GM12874 (cell line): ENCODE measurements at regions not wholly inside any gene's neighbourhood (a gene's known extent, or its start where the extent isn't known, plus 50 kb on each side); places are given as distances from the start of the nearest gene placed in this dataset.

ENCODE experiments used
- TF ChIP-seq, protein P1 (sequence below): IDR thresholded peaks from 2 replicates; pipeline ENCODE4 v1.5.1; 2011; ENCODE audit warnings: low read depth, mild to moderate bottlenecking, control low read depth, low read length, moderate library complexity; ENCODE audit not compliant: insufficient read depth

DNA sequence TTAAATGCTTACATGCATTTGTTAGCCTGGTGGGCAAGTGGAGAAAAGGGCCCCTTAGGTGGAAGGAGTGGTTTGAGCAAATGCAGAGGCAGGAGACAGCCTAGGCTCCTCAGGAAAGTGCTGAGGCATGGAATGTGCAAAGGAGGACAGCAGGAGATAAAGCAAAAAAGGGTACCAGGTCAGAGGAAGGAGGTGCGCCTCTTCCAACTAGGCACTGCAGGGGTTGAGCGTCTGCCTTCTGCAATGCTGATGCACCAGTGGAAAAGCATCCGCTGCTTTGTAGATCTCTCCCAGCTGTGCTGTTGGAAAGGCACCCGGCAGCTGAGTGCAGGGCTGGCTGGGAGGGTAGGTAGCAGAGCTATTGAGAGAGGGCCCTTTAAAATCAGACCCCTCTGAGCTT lies 287.0 kb upstream of the XYLT1 start:
- TF ChIP-seq, protein P1, sequence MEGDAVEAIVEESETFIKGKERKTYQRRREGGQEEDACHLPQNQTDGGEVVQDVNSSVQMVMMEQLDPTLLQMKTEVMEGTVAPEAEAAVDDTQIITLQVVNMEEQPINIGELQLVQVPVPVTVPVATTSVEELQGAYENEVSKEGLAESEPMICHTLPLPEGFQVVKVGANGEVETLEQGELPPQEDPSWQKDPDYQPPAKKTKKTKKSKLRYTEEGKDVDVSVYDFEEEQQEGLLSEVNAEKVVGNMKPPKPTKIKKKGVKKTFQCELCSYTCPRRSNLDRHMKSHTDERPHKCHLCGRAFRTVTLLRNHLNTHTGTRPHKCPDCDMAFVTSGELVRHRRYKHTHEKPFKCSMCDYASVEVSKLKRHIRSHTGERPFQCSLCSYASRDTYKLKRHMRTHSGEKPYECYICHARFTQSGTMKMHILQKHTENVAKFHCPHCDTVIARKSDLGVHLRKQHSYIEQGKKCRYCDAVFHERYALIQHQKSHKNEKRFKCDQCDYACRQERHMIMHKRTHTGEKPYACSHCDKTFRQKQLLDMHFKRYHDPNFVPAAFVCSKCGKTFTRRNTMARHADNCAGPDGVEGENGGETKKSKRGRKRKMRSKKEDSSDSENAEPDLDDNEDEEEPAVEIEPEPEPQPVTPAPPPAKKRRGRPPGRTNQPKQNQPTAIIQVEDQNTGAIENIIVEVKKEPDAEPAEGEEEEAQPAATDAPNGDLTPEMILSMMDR: no peak

DNA sequence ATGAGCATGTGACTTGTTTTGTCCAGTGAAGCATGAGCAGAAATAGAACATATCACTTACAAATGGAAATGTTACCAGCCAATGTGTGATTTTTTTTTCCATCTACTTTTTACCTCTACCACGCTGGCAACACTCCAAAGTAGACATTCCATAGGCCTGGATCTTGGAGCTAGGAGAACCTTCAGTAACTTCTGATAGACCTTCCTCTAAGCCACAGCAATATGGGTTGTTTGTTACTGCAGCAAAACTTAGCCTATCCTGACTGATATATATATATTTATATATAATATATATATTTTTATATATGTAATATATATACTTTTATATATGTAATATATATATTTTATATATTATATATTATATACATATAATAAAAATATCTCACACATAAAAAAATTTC lies 284.4 kb upstream of the XYLT1 start:
- TF ChIP-seq, protein P1: no peak

DNA sequence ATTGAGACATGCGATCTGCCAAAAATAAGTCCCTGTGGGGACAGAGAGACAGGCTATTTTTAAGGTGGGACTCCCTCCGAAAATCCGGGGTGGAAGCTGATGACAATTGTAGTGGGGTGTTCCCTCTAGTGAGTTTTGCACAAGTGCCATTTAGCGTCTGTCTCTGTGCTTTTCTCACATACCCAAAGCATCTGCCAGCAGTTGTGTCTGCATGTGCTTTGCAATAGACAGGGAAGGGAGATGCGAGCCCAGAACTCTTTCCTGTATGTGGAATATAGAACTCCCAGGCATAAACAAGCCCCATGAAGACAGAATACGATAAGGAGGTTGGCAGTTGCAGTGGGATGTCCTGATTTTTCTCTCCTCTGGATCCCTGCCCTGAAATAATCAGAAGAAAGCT lies 282.7 kb upstream of the XYLT1 start:
- TF ChIP-seq, protein P1: no peak

DNA sequence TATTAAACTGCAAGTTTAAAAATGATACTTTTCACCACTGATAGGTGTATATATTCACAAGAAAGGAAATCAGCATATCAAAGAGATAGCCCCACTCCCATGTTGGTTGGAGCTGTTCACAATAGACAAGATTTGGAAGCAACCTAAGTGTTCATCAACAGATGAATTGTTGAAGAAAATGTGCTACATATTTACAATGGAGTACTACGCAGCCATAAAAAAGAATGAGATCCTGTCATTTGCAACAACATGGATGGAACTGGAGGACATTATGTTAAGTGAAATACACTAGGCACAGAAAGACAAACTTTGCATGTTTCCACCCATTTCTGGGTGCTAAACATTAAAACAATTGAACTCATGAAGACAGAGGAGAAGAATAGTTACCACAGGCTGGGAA lies 278.9 kb upstream of the XYLT1 start:
- TF ChIP-seq, protein P1: no peak

DNA sequence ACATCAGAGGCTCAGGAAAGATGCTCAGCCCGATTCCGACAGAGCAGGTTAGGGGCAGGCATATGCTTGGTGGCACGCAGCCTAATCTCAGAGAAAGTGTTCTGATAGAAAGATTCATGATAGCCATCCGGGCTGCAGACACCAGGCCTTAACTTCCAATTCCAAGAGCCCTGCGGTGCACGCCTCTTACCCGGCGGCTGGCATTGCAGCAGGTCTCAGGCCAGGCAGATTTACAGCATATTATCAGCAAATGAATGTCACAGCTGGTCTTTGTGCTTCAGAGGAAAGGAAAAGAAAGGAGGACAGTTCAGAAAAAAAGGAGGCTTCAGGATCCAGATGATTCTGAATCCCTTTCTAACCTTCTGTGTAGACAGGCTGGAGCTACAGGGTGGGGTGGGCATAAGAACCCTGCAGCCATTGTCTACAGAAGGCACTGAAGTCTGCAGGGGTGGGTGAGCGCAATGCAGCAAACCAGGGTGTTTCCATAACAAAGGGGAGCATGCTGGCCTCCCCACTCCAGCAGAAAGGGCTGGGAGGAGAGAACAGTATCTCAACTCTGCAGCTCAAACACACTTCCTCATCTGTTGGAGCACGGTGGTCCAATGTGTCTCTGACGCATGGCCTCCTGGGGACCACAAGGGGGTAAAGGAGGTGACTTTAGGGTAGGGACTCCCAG lies 277.4 kb upstream of the XYLT1 start:
- TF ChIP-seq, protein P1: no peak

DNA sequence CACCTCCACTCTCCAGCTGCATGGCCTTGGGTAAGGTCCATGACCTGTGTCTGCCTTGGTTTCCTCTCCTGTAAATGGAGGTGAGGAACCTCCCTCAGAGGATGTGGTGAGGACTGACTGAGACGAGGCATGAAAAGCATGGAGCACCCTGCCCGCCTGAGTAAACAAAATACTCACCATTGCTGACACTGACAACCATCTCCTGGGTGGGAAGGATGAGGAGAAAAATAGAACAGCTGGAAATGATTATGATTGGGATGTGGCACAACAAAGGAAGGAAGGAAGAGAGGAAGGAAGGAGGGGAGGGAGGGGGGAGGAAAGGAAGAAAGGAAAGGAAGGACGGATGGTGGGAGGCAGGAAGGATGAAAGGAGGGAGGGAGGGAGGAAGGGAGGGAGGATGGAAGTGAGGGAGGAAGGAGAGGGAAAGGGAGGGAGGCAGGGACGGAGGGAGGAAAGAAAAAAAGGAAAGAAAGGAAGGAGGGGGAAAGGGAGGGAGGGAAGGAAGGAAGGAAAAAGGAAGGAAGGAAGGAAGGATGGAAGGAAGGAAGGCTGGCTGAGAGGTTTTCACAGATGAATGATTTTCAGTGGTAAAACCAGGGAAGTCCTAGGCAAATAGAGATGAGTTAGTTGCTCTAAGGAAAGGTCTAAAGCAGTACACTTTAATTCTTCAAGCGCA lies 276.5 kb upstream of the XYLT1 start:
- TF ChIP-seq, protein P1: no peak

DNA sequence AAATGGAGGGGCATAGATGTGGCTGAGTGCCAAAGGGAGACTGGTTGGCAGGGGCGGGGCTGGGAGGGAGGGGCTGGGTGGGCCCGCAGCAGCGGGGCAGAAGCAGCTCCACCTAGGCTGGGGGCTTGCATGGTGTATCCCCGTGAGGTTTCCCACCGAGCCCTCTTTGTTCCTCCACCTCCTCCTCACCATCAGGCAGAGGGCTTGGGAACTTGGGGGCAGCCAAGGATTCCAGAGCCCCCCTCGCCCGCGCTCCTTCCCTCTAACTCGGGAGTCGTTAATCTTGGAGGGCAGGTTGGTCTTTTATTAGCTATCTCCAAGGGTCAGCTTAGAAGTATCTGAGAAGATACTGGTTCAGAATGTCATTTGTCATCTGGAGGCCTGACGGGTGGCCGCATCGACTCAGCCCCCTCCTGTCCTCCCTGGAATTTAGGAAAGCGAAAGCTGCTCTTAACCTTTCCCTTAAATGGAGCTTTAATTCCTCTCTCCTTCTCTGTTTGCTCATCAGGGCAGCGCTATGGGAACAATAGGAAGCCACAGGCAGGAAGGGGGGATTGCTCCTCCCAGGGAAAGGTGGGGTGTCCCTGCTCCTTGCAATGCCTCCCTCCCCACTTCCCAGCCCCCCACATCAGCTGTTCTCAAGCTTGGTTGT lies 274.3 kb upstream of the XYLT1 start:
- TF ChIP-seq, protein P1: no peak
